Astrocyte of the spinal cord (primary cell): ENCODE measurements at regions not wholly inside any gene's neighbourhood (a gene's known extent, or its start where the extent isn't known, plus 50 kb on each side); places are given as distances from the start of the nearest gene placed in this dataset.

Experiments used
- DNase-seq: peaks from one replicate; pipeline ENCODE4 v3.0.0; 2011; ENCODE audit warnings: low read depth, low spot score
- H3K4me3 ChIP-seq: 2 replicates; pipeline ENCODE4 v1.5.1; 2011; ENCODE audit warnings: low read depth, mild to moderate bottlenecking, low read length, moderate library complexity
- CTCF ChIP-seq: IDR thresholded peaks from 2 replicates; pipeline ENCODE4 v1.5.1; 2012; ENCODE audit warnings: low read depth, mild to moderate bottlenecking, low read length, inconsistent platforms
- in situ Hi-C: cut with HindIII; loops from 2 replicates; pipeline ENCODE4 v1.10.0; 2017; ENCODE audit warnings: low sequenced_read_pairs

GRCh38 chr5:117144086-117144485 lies 569.5 kb upstream of the SEMA6A start:
- in situ Hi-C loops: no loop called here
- TF ChIP-seq CTCF: no peak
- H3K4me3 ChIP-seq: no peak overlapping the region
- no peak for DNase-seq

DNA sequence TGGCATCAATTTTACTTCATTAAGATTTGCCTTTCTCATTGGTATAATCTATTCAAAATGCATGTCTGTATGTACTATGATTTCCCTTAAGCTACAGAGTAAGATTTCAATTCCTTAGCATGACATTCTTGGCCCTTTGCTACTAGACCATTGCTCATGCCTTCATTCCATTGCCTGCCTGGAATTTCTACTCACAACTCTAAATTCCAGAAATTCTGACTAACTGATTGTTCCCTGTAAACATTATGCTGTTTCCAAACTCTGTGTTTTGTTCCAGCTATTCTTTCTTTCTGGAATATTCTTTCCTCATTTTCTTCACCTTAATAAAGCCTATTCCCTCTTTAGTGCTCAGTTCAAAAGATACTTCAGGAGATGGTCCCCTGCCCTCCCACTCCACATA lies 568.8 kb upstream of the SEMA6A start:
- in situ Hi-C loops: no loop called here
- TF ChIP-seq CTCF: no peak
- H3K4me3 ChIP-seq: no peak overlapping the region
- no peak for DNase-seq

GRCh38 chr5:117138523-117138922 lies 563.9 kb upstream of the SEMA6A start:
- in situ Hi-C loops: no loop called here
- no peak for TF ChIP-seq CTCF
- H3K4me3 ChIP-seq: no peak overlapping the region
- DNase-seq: no peak

- in situ Hi-C loops: no loop called here
- no peak for TF ChIP-seq CTCF
- DNase-seq: no peak
- no peak overlapping the region for H3K4me3 ChIP-seq
Measured at GRCh38 chr5:117135851-117136250, 561.2 kb upstream of the SEMA6A start.

GRCh38 chr5:117133198-117133597 lies 558.6 kb upstream of the SEMA6A start:
- in situ Hi-C loops: no loop called here
- no peak for TF ChIP-seq CTCF
- H3K4me3 ChIP-seq: no peak overlapping the region
- no peak for DNase-seq

- no peak for DNase-seq
- no peak for TF ChIP-seq CTCF
- H3K4me3 ChIP-seq: no peak overlapping the region
- in situ Hi-C loops: no loop called here
Measured at GRCh38 chr5:117131876-117132275, 557.3 kb upstream of the SEMA6A start.
